HG02623 (cell line): ENCODE measurements at regions not wholly inside any gene's neighbourhood (a gene's known extent, or its start where the extent isn't known, plus 50 kb on each side); places are given as distances from the start of the nearest gene placed in this dataset.

ENCODE experiments used
- ATAC-seq: cut with Tn5 transposase; IDR thresholded peaks from one replicate; pipeline ENCODE4 v1.9.1; 2021; ENCODE audit warnings: moderate library complexity; ENCODE audit not compliant: unreplicated experiment

DNA sequence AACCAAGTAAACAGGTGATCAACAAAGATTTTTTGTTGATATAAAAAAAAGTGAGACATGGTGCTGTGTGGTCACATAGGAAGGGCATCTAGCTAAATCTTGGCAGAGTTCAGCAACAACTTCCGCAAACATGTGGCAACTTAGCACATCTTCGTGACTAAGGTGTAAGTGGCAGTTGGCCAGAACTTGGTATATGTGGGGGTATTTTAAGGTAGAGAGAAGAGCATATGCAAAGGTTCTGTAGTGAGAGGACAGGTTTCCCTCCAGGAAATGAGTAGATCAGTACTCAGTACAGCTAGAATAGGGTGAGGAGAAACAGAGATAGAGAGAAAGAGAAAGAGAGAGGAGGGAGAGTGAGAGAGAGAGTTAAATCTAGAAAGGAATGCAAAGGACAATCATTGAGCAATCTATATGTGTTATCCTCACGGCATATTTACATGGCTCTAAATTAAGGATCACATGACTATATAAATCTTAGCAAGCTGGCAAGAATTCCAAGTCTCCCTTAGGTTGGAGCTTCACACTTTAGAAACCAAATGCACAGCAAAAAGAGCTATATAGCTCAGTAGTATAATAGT lies 227.7 kb upstream of the HMGA2 start:
- no peak for ATAC-seq

DNA sequence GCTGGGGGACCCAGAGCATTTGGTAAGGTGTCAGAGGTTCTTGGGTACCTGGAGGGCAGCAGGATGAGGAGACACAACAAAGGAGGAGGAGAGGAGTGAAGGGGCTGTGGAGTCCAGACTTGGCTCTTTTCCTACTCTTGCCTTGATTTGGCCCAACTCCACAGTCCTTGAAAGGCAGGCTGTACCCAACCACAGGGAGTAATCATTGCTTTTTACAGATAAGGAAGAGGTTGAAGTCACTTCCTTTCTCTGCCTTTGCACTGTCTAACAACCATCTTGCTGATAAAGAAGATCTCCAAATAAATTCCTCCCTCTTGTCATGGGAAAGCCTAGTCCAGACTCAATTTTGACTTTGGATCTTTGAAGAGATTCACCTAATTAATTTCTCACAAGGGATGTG lies 226.8 kb upstream of the HMGA2 start:
- ATAC-seq, result no peak

DNA sequence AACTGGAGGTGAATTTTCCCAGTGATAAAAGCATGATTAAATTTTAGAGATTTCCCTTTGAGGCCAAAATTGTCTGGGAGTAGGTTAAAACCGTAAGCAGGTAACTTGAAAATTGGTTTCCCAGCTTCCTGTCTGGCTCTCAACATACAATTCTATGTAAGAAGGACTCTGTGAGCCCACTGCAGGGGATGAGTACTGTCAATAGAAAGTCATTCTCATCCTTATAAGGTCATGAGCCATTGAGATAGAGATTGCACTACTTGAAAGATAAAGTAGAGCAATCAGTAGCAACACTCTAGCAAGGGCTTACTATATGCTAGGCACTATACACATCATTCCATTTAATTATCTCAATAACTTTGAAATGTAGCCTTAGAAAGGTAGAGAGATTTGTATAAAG lies 225.6 kb upstream of the HMGA2 start:
- no peak for ATAC-seq

- no peak for ATAC-seq
These were observed 222.1 kb upstream of the HMGA2 start for GRCh38 chr12:65602253-65602609.

- no peak for ATAC-seq
These were observed 221.5 kb upstream of the HMGA2 start for GRCh38 chr12:65602610-65603295.

- ATAC-seq, result no peak
These were observed 220.6 kb upstream of the HMGA2 start for GRCh38 chr12:65603438-65604351.

DNA sequence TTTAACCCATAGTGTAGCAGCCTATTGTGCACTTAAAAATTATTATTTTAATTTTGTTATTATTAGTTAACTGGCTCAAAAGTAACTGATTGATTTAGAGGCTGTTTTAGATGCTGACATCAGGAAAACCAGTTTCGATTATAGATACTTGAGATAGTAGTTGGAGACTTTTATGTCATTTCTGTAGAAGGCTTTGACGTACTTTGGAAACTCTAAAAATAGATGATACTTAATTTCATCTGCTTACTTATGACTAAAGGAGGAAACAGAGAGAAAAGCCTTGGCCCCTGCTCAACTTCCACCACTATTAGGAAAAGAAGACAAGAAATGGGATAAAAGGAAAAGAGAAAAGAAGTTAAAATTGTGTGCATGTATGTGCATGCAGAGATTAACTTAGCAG lies 219.3 kb upstream of the HMGA2 start:
- no peak for ATAC-seq

DNA sequence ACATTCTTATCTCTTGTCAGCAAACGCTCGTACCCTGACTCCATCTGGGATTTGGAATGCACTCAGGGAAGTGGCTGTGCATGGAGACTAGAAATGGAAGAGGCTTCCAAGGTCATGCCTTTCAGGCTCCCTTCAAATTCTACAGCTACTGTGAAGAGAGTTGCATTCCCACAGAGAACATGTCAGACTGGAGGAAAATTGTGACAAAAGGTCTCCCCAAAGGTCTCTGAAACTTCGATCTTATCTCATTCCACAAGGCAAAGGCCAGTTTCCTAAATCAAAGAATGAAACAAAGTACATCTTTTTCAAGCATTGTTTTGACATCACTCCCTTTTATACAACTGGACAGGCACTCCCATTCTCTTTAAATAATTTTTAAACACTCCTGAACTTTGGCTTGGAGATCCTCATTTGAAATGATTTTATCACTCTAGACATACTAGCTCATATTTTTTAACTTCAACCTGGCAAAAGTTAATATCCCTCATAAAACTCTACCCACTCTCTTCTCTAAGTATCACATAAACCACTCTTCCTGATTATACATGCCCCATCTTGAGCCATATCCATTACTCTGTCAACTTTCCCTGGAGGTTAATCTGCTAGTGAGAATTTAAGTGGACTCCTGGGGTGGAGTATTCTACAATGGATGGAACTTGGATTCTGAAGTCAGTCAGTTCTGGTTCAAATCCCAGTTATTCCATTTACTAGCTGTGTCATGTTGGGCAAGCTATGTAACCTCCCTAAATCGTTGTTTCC lies 218.1 kb upstream of the HMGA2 start:
- ATAC-seq, result no peak

DNA sequence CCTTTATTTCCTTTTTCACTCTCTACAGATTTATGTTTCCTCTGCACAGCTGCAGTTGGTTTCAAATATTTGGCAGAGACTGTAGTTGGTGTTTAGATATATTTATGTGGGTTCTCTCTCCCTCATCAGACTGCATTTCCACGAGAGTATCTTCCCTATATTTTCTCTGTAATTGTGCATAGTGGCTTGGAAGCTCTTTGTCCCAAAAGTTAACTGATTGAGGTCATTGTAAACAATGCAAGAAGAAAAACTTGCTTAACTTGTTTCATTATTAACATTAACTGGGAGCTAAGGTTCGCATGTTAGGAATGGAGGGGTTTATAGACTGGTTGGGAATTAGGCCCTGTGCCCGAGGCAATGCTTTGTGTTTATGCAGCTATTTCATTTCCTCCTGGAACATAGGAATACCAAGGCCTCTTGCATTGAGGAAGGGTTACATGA lies 216.9 kb upstream of the HMGA2 start:
- no peak for ATAC-seq

DNA sequence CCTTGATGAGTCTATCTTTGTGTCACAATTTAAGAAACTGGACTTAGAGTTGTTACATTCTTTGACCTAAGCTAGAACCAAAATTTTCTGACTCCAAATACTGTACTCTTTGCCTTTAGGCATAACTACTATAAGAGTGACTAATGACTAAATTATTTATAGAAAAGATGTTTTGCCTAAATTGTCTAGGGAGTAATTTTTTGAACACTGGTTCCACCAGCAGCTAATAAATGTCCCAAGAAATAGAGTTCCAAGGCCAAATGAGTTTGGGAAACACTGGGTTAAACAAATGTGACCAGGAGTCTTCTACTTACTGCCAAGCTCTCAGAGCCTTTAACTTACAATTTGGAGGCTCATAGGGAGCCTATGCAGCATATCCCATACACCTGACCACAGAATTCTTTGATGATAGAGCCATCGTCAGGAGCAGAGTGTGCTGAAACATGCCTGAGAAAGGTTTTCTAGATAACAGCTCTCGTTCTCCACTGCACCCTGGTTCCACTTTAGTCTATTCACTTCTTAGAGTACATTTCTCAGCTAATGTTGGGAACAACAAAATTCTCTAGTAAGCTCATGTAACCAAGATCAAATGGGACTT lies 215.9 kb upstream of the HMGA2 start:
- ATAC-seq, result no peak

DNA sequence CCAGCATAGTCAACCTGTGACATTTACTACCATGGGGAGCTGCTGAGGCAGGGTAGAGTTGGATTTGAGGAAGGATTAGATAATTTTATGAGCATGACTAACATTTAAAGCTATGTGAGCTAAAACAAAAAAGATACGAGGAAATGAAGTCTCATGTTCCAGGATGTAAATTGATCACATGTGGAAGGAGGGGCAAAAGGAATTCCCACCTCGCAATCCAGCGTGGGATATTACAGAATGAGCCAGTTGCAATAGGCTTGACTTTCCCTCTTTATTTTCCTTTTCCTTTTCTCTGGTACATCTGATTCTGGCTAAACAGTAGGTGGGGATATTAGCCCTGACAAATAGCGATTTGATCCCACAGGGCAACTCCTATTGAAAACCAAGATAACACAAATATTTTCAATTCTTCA lies 214.9 kb upstream of the HMGA2 start:
- no peak for ATAC-seq

DNA sequence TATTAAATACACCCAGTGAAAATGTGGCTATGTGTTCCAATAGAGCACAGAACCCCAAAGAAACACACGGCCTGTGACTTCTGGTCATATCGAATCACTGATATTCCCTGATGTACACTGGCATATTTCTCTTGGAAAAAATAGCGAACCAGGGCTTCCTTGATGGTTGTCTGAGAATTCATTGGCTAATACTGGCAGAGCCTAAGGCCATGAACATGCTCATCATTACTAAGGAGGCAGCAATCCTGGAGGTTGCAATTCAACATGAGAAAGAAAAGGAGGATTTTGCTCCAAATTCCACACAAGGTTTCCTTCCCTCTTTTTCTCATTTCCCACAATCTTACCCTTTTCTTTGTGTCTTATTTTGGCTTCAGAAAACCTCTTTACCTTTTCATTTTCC lies 212.9 kb upstream of the HMGA2 start:
- no peak for ATAC-seq

DNA sequence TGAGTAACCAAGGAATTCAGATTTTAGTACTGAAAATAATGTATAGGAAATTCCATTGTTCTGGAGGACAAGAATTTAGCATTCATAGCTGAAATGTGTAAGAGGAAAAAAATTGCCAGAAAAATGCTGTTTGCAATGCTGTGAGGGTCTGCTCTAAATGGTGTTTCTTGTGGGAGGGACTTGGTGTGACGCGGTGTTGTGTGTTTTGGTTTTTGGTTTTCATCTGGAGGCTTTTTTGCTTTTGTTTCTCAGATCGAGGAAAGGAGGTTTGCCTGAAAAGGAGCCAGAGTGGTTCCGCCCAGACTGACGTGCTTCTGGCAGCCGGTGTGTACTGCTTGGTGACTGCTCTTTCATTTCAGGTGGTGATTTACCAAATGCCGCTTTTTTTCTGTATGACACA lies 211.8 kb upstream of the HMGA2 start:
- no peak for ATAC-seq

- no peak for ATAC-seq
These were observed 210.6 kb upstream of the HMGA2 start for GRCh38 chr12:65613692-65614091.

DNA sequence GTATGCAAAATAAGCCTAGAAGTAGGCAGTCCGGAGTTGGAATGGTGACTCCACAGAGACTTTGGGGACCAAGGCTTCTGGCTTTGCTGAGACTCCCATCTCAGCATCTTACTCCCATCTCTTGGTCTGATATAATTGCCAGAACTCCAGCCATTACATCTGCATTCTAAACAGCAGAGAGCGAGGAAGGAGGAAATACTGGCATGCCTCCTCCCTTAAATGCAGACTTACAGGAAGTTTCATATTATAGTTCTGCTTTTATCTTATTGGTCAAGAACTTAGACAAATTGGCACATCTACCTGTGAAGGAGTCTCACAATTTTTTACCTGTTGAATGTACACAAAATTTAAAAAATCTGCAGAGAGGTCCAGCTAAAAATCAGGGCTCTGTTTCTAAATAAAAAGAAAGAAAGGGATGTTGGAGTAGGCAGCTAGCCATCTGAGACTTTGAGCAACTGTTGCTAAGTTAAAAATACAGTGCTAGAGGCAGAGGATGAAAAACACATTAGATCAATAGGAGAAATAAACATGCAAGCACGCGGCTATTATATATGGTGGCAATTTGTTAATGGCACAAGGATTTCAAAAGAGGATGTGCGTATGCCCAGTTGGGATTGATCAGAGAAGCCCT lies 209.9 kb upstream of the HMGA2 start:
- ATAC-seq, result no peak

GRCh38 chr12:65615118-65615517 lies 209.2 kb upstream of the HMGA2 start:
- ATAC-seq, result no peak

GRCh38 chr12:65616022-65616421 lies 208.3 kb upstream of the HMGA2 start:
- no peak for ATAC-seq

- ATAC-seq, result no peak
These were observed 205.7 kb upstream of the HMGA2 start for GRCh38 chr12:65618588-65618987.

DNA sequence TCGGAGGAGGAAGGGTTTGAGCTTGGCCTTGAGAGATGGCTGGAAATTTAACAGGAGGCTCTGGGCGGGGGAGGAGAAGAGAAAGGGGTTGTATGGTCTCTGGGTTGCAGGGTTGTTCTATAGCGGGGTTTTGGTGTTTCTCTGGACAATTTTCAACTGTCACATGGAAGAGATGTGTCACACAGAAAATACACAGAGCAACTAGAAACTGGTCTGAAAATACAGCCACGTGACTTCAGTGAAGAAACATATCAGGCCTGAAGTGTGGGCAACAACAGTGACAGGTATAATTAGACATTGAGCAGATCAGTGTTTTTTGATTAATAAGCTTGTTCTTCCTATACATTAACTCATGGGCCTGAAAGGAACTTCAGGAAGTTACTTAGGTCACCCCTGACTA lies 205.3 kb upstream of the HMGA2 start:
- ATAC-seq, result no peak

DNA sequence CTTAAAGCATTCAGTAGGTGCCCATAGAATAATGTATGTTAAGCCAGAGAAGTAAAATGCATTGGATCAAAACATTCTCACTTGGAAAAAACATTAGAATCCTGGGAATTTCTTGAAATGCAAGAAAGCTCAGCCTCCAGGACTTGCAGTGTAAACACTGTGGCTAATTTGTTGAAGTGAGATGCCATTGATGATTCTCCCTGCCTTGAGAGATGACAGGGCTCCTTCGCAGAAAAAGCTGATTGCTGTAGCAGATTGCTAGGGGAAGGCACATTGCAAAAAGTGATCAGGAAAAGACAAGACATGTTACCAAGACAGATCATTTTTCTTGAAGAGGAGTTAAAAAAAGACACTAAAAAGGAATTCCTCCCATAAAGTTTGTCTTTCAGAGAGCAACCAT lies 204.2 kb upstream of the HMGA2 start:
- ATAC-seq, result no peak
